GM21381 (cell line): ENCODE measurements at regions not wholly inside any gene's neighbourhood (a gene's known extent, or its start where the extent isn't known, plus 50 kb on each side); places are given as distances from the start of the nearest gene placed in this dataset.

Experiments used
- ATAC-seq: cut with Tn5 transposase; IDR thresholded peaks from one replicate; pipeline ENCODE4 v1.9.1; 2021; ENCODE audit warnings: mild to moderate bottlenecking, moderate library complexity; ENCODE audit not compliant: unreplicated experiment

DNA sequence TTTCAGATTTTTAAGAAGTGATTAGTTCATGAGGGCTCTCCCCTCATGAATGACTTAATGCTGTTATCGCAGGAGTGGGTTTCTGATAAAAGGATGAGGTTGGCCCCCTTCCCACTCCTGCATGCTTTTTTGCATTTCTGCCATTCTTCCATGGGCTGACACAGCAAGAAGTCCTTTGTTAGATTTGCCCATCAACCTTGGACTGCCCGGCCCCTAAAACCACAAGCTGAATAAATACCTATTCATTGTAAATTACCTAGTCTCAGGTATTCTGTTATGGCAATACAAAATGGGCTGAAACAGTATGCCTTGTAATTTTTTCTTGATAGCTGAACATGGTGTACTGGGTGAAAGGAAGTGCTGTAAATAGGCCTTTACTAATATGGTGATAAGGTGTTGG, 72.7 kb upstream of the DPH5 start:
- no peak for ATAC-seq

- no peak for ATAC-seq
Measured at GRCh38 chr1:101089613-101090338, 64.2 kb upstream of the DPH5 start.

DNA sequence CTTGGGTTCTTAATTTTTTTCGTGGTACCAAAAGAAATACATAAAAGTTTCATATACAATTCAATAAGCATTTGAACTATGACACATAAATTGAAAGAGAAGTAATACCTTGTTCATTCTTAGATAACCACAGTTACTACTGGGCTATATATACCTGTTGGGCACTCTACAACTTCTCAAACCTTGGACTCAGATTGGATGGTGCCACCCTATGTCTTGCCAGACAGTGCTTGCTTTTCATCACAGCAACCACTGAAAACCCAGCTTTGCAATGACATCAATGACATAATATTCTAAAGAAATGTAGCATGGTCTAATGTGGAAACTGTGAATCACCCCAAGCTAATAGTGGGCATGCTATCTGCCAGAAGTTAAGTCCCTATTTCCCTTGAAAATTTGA, 62.8 kb upstream of the DPH5 start:
- no peak for ATAC-seq

GRCh38 chr1:101086783-101087182, 61.2 kb upstream of the DPH5 start:
- ATAC-seq: no peak

DNA sequence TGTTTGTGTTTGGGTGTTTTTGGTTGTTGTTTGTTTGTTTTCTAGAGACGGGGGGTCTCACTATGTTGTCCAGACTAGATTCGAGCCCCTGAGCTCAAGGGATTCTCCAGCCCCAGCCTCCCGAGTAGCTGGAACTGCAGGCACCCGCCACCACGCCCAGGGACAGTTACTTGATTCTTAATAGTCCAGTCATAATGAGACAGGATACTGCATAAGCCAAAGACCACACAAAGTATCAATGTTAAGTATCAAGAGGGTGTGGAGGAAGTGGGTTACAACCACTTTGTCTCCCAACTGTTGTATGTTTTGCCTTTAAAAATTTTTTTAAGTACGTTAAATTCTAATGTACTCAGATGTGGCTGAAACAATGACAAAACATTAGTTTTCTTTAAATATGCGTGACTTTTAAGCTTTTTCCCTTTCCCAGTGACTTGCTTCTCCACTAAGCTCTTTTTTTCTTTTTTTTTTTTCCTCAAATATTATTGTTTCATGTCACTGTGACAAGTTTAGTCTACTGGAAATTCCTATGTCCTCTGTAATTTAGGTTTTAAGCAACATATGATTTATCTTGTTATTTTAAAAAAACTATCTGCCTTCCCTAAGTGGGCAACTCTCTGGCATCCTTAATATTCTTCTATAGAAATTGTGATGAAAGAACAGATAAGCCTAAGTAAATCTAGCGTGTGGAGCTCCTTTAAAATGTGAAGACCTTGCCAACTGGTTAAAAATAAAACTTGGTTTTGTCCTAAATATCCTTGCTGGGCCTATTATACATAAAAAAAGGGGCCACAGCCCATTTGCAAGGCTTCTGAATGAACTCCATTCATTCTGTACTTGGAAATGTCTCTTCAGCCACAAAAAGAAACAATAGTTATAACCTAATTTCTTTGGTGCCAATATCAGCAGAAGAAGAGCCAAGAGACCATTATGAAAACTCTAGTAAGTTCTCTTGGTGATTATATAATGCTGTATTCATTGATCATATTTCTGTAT, 56.2 kb upstream of the DPH5 start:
- peak; percentile 92 for ATAC-seq

DNA sequence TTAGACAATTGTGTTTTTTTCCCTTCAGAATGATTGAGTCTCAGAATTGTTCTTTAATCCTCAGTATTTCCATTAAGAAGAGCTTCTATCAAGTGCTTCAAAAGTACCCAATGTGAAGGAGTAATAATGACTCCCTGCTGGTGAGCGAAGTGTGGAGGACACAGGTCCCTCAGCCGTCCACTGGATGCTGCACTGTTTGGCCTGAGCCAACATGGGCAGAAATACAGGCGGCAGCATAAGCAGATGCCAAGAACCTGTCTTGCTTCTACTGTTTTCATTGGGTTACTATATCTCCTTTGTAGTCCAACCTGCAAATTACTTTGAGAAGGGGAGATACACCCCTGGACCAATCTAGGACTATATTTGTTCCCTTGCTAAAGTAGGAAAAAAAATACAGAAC, 55.3 kb upstream of the DPH5 start:
- ATAC-seq: no peak

GRCh38 chr1:101079341-101079740, 53.8 kb upstream of the DPH5 start:
- no peak for ATAC-seq

DNA sequence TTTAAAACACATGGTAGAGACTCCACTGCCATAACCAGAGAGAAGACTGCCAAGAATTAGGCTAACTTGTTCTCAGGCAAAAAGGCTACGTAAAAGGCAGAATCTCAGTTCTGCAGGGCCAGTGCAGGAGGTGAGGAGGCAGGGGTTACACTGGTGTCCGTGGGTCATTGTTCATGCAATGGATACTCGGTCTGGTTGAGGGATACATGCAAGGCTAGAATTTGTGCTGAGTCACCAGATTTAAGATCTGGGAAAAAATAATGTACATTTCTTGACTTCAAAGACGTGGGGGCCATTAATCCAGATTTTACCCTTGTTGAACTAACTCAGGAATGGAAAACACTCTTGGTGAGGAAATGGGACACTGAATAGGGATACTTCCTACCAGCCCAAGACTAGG, 52.3 kb upstream of the DPH5 start:
- no peak for ATAC-seq

DNA sequence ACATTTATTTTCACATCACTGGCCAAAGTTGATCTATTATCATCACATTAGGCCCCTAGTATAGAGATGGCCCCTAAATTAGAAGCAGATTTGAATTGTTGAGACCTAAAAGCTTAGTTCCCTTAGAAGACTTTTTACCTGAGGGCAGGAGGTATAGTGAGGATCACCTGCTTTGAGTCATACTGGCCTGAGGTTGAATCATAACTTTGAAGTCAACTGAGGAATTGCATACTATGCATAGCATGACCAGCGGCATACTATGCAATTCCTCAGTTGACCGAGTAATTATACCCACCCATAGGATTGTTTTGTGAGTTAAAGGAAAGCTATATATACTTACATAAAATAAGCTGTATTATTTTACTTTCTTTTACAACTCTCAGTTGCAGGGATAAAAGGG, 50.3 kb upstream of the DPH5 start:
- ATAC-seq: no peak
